A673 (cell line): ENCODE measurements at regions not wholly inside any gene's neighbourhood (a gene's known extent, or its start where the extent isn't known, plus 50 kb on each side); places are given as distances from the start of the nearest gene placed in this dataset.

Experiments
- EZH2 ChIP-seq: fragments of 200-600 bp; sonication (generic); IDR thresholded peaks from 2 replicates; pipeline ENCODE4 v1.6.1; 2017; ENCODE audit warnings: borderline replicate concordance, low read depth, mild to moderate bottlenecking, mixed read lengths, antibody characterized with exemption, low read length; ENCODE audit not compliant: poor library complexity, severe bottlenecking
- TF ChIP-seq, protein P1 (sequence below): fragments of 300-800, 200-600 bp; sonication (generic); conservative IDR thresholded peaks from 2 replicates; pipeline ENCODE4 v1.5.1; 2017; ENCODE audit warnings: low read depth, mild to moderate bottlenecking, antibody characterized with exemption, low read length, moderate library complexity, mixed read lengths

GRCh38 chr6:4359108-4359730 lies 223.8 kb upstream of the ECI2 start:
- TF ChIP-seq, protein P1, sequence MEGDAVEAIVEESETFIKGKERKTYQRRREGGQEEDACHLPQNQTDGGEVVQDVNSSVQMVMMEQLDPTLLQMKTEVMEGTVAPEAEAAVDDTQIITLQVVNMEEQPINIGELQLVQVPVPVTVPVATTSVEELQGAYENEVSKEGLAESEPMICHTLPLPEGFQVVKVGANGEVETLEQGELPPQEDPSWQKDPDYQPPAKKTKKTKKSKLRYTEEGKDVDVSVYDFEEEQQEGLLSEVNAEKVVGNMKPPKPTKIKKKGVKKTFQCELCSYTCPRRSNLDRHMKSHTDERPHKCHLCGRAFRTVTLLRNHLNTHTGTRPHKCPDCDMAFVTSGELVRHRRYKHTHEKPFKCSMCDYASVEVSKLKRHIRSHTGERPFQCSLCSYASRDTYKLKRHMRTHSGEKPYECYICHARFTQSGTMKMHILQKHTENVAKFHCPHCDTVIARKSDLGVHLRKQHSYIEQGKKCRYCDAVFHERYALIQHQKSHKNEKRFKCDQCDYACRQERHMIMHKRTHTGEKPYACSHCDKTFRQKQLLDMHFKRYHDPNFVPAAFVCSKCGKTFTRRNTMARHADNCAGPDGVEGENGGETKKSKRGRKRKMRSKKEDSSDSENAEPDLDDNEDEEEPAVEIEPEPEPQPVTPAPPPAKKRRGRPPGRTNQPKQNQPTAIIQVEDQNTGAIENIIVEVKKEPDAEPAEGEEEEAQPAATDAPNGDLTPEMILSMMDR, result no peak
- no peak for TF ChIP-seq EZH2
